ENCODE measurements at regions not wholly inside any gene's neighbourhood (a gene's known extent, or its start where the extent isn't known, plus 50 kb on each side); places are given as distances from the start of the nearest gene placed in this dataset.
"Not testable (repeated sequence)": the region's sequence is repeated elsewhere in the genome, so short reads cannot be mapped to it uniquely, and the experiment has no call there.

- H2AFZ ChIP-seq (ENCODE audit: low read length, unreplicated experiment); H3K79me2 ChIP-seq (ENCODE audit: control insufficient read depth, insufficient read depth, low read length, unreplicated experiment); H3K27me3 ChIP-seq (ENCODE audit: insufficient read depth, low read length); H3K4me3 ChIP-seq (ENCODE audit: low read depth, low read length); H3K27ac ChIP-seq (ENCODE audit: low read depth, low read length); H3K36me3 ChIP-seq (ENCODE audit: insufficient read depth, low read length); H3K4me1 ChIP-seq (ENCODE audit: control insufficient read depth, insufficient read depth, low read length, unreplicated experiment): not testable (repeated sequence)
Measured at GRCh38 chr2:87634106-87634505, 113.8 kb upstream of the PLGLB2 start.

GRCh38 chr2:87634971-87635650 lies 112.8 kb upstream of the PLGLB2 start:
- H3K4me1 ChIP-seq (ENCODE audit: control insufficient read depth, insufficient read depth, low read length, unreplicated experiment); H3K36me3 ChIP-seq (ENCODE audit: insufficient read depth, low read length); H3K79me2 ChIP-seq (ENCODE audit: control insufficient read depth, insufficient read depth, low read length, unreplicated experiment); H3K4me3 ChIP-seq (ENCODE audit: low read depth, low read length); H2AFZ ChIP-seq (ENCODE audit: low read length, unreplicated experiment); H3K27me3 ChIP-seq (ENCODE audit: insufficient read depth, low read length): not testable (repeated sequence)
- peak overlapping the region; percentile 43; the same call in 1 of the 2 replicates for H3K27ac ChIP-seq (ENCODE audit: low read depth, low read length)

- not testable (repeated sequence) for H2AFZ ChIP-seq (ENCODE audit: low read length, unreplicated experiment); H3K4me3 ChIP-seq (ENCODE audit: low read depth, low read length); H3K27me3 ChIP-seq (ENCODE audit: insufficient read depth, low read length); H3K4me1 ChIP-seq (ENCODE audit: control insufficient read depth, insufficient read depth, low read length, unreplicated experiment); H3K79me2 ChIP-seq (ENCODE audit: control insufficient read depth, insufficient read depth, low read length, unreplicated experiment); H3K27ac ChIP-seq (ENCODE audit: low read depth, low read length); H3K36me3 ChIP-seq (ENCODE audit: insufficient read depth, low read length)
Measured at GRCh38 chr2:87636246-87636645, 111.6 kb upstream of the PLGLB2 start.

GRCh38 chr2:87636735-87637134 lies 111.2 kb upstream of the PLGLB2 start:
- H3K27ac ChIP-seq (ENCODE audit: low read depth, low read length); H3K27me3 ChIP-seq (ENCODE audit: insufficient read depth, low read length); H3K79me2 ChIP-seq (ENCODE audit: control insufficient read depth, insufficient read depth, low read length, unreplicated experiment); H3K36me3 ChIP-seq (ENCODE audit: insufficient read depth, low read length); H3K4me3 ChIP-seq (ENCODE audit: low read depth, low read length); H3K4me1 ChIP-seq (ENCODE audit: control insufficient read depth, insufficient read depth, low read length, unreplicated experiment); H2AFZ ChIP-seq (ENCODE audit: low read length, unreplicated experiment): not testable (repeated sequence)

GRCh38 chr2:87637249-87637990 lies 110.5 kb upstream of the PLGLB2 start:
- H3K4me3 ChIP-seq (ENCODE audit: low read depth, low read length); H3K27me3 ChIP-seq (ENCODE audit: insufficient read depth, low read length); H2AFZ ChIP-seq (ENCODE audit: low read length, unreplicated experiment); H3K36me3 ChIP-seq (ENCODE audit: insufficient read depth, low read length); H3K4me1 ChIP-seq (ENCODE audit: control insufficient read depth, insufficient read depth, low read length, unreplicated experiment); H3K79me2 ChIP-seq (ENCODE audit: control insufficient read depth, insufficient read depth, low read length, unreplicated experiment): not testable (repeated sequence)
- peak overlapping the region; percentile 47; the same call in 1 of the 2 replicates for H3K27ac ChIP-seq (ENCODE audit: low read depth, low read length)

GRCh38 chr2:87638114-87638807 lies 109.6 kb upstream of the PLGLB2 start:
- not testable (repeated sequence) for H3K4me1 ChIP-seq (ENCODE audit: control insufficient read depth, insufficient read depth, low read length, unreplicated experiment); H3K27me3 ChIP-seq (ENCODE audit: insufficient read depth, low read length); H2AFZ ChIP-seq (ENCODE audit: low read length, unreplicated experiment); H3K4me3 ChIP-seq (ENCODE audit: low read depth, low read length); H3K79me2 ChIP-seq (ENCODE audit: control insufficient read depth, insufficient read depth, low read length, unreplicated experiment); H3K36me3 ChIP-seq (ENCODE audit: insufficient read depth, low read length)
- H3K27ac ChIP-seq (ENCODE audit: low read depth, low read length) = peak overlapping the region; percentile 47; the same call in 1 of the 2 replicates

GRCh38 chr2:87638872-87639271 lies 109.0 kb upstream of the PLGLB2 start:
- not testable (repeated sequence) for H3K27me3 ChIP-seq (ENCODE audit: insufficient read depth, low read length); H3K27ac ChIP-seq (ENCODE audit: low read depth, low read length); H3K4me1 ChIP-seq (ENCODE audit: control insufficient read depth, insufficient read depth, low read length, unreplicated experiment); H2AFZ ChIP-seq (ENCODE audit: low read length, unreplicated experiment); H3K4me3 ChIP-seq (ENCODE audit: low read depth, low read length); H3K79me2 ChIP-seq (ENCODE audit: control insufficient read depth, insufficient read depth, low read length, unreplicated experiment); H3K36me3 ChIP-seq (ENCODE audit: insufficient read depth, low read length)

GRCh38 chr2:87639801-87640440 lies 108.0 kb upstream of the PLGLB2 start:
- H3K36me3 ChIP-seq (ENCODE audit: insufficient read depth, low read length); H3K27ac ChIP-seq (ENCODE audit: low read depth, low read length); H3K4me3 ChIP-seq (ENCODE audit: low read depth, low read length); H3K4me1 ChIP-seq (ENCODE audit: control insufficient read depth, insufficient read depth, low read length, unreplicated experiment); H3K79me2 ChIP-seq (ENCODE audit: control insufficient read depth, insufficient read depth, low read length, unreplicated experiment); H2AFZ ChIP-seq (ENCODE audit: low read length, unreplicated experiment); H3K27me3 ChIP-seq (ENCODE audit: insufficient read depth, low read length): not testable (repeated sequence)

- H2AFZ ChIP-seq (ENCODE audit: low read length, unreplicated experiment); H3K36me3 ChIP-seq (ENCODE audit: insufficient read depth, low read length); H3K79me2 ChIP-seq (ENCODE audit: control insufficient read depth, insufficient read depth, low read length, unreplicated experiment); H3K4me3 ChIP-seq (ENCODE audit: low read depth, low read length); H3K4me1 ChIP-seq (ENCODE audit: control insufficient read depth, insufficient read depth, low read length, unreplicated experiment); H3K27me3 ChIP-seq (ENCODE audit: insufficient read depth, low read length); H3K27ac ChIP-seq (ENCODE audit: low read depth, low read length): not testable (repeated sequence)
Measured at GRCh38 chr2:87640961-87641563, 106.8 kb upstream of the PLGLB2 start.

GRCh38 chr2:87643165-87643564 lies 104.7 kb upstream of the PLGLB2 start:
- H3K4me1 ChIP-seq (ENCODE audit: control insufficient read depth, insufficient read depth, low read length, unreplicated experiment); H3K27me3 ChIP-seq (ENCODE audit: insufficient read depth, low read length); H2AFZ ChIP-seq (ENCODE audit: low read length, unreplicated experiment); H3K27ac ChIP-seq (ENCODE audit: low read depth, low read length); H3K4me3 ChIP-seq (ENCODE audit: low read depth, low read length); H3K36me3 ChIP-seq (ENCODE audit: insufficient read depth, low read length); H3K79me2 ChIP-seq (ENCODE audit: control insufficient read depth, insufficient read depth, low read length, unreplicated experiment): not testable (repeated sequence)

Measured in ACC112 (cell line).